ENCODE measurements at regions not wholly inside any gene's neighbourhood (a gene's known extent, or its start where the extent isn't known, plus 50 kb on each side); places are given as distances from the start of the nearest gene placed in this dataset.
"Not testable (repeated sequence)": the region's sequence is repeated elsewhere in the genome, so short reads cannot be mapped to it uniquely, and the experiment has no call there.

- H3K36me3 ChIP-seq (ENCODE audit: control insufficient read depth in 2 of 2, extremely low read depth in 1 of 2, insufficient read depth in 2 of 2, low read length in 2 of 2); DNase-seq (ENCODE audit: low read depth, low spot score); FAIRE-seq; H3K27me3 ChIP-seq (ENCODE audit: control insufficient read depth, extremely low read depth, insufficient read depth, low read length); H3K4me3 ChIP-seq (ENCODE audit: control insufficient read depth in 2 of 3, extremely low read depth in 1 of 3, insufficient read depth in 2 of 3, low read depth in 1 of 3, low read length in 3 of 3); H3K4me2 ChIP-seq (ENCODE audit: control insufficient read depth, extremely low read depth, insufficient read depth, low read depth, low read length); dilution Hi-C loops (cut with MboI; ENCODE audit: extremely low pct_ligation_motif_present, low sequenced_read_pairs); H4K20me1 ChIP-seq (ENCODE audit: control insufficient read depth, extremely low read depth, insufficient read depth, low read length); H2AFZ ChIP-seq (ENCODE audit: control insufficient read depth, low read length); H3K4me1 ChIP-seq (ENCODE audit: control insufficient read depth, extremely low read depth, insufficient read depth, low read length); H3K27ac ChIP-seq (ENCODE audit: control insufficient read depth, insufficient read depth, low read length); H3K9me3 ChIP-seq (ENCODE audit: control insufficient read depth, low read depth, low read length); H3K9me1 ChIP-seq (ENCODE audit: control insufficient read depth, extremely low read depth, insufficient read depth, low read length); H3K79me2 ChIP-seq (ENCODE audit: control insufficient read depth, insufficient read depth, low read length); H3K9ac ChIP-seq (ENCODE audit: control insufficient read depth, extremely low read depth, insufficient read depth, low read length): not testable (repeated sequence)
Observed at GRCh38 chr15:22134941-22135566, 54.7 kb downstream of the OR4M2 start.

GRCh38 chr15:22137572-22137971 is 57.2 kb downstream of the OR4M2 start:
- H3K4me3 ChIP-seq (ENCODE audit: control insufficient read depth in 2 of 3, extremely low read depth in 1 of 3, insufficient read depth in 2 of 3, low read depth in 1 of 3, low read length in 3 of 3); H3K27me3 ChIP-seq (ENCODE audit: control insufficient read depth, extremely low read depth, insufficient read depth, low read length); H4K20me1 ChIP-seq (ENCODE audit: control insufficient read depth, extremely low read depth, insufficient read depth, low read length); H3K79me2 ChIP-seq (ENCODE audit: control insufficient read depth, insufficient read depth, low read length); H3K27ac ChIP-seq (ENCODE audit: control insufficient read depth, insufficient read depth, low read length); H3K36me3 ChIP-seq (ENCODE audit: control insufficient read depth in 2 of 2, extremely low read depth in 1 of 2, insufficient read depth in 2 of 2, low read length in 2 of 2); dilution Hi-C loops (cut with MboI; ENCODE audit: extremely low pct_ligation_motif_present, low sequenced_read_pairs); DNase-seq (ENCODE audit: low read depth, low spot score); H3K9me3 ChIP-seq (ENCODE audit: control insufficient read depth, low read depth, low read length); H3K9me1 ChIP-seq (ENCODE audit: control insufficient read depth, extremely low read depth, insufficient read depth, low read length); H3K4me2 ChIP-seq (ENCODE audit: control insufficient read depth, extremely low read depth, insufficient read depth, low read depth, low read length); FAIRE-seq; H2AFZ ChIP-seq (ENCODE audit: control insufficient read depth, low read length); H3K9ac ChIP-seq (ENCODE audit: control insufficient read depth, extremely low read depth, insufficient read depth, low read length); H3K4me1 ChIP-seq (ENCODE audit: control insufficient read depth, extremely low read depth, insufficient read depth, low read length): not testable (repeated sequence)

- H3K36me3 ChIP-seq (ENCODE audit: control insufficient read depth in 2 of 2, extremely low read depth in 1 of 2, insufficient read depth in 2 of 2, low read length in 2 of 2); FAIRE-seq; H3K79me2 ChIP-seq (ENCODE audit: control insufficient read depth, insufficient read depth, low read length); H3K9me1 ChIP-seq (ENCODE audit: control insufficient read depth, extremely low read depth, insufficient read depth, low read length); DNase-seq (ENCODE audit: low read depth, low spot score); H3K4me1 ChIP-seq (ENCODE audit: control insufficient read depth, extremely low read depth, insufficient read depth, low read length); H2AFZ ChIP-seq (ENCODE audit: control insufficient read depth, low read length); H3K9ac ChIP-seq (ENCODE audit: control insufficient read depth, extremely low read depth, insufficient read depth, low read length); H3K27me3 ChIP-seq (ENCODE audit: control insufficient read depth, extremely low read depth, insufficient read depth, low read length); H3K4me3 ChIP-seq (ENCODE audit: control insufficient read depth in 2 of 3, extremely low read depth in 1 of 3, insufficient read depth in 2 of 3, low read depth in 1 of 3, low read length in 3 of 3); H3K4me2 ChIP-seq (ENCODE audit: control insufficient read depth, extremely low read depth, insufficient read depth, low read depth, low read length); H3K9me3 ChIP-seq (ENCODE audit: control insufficient read depth, low read depth, low read length); H4K20me1 ChIP-seq (ENCODE audit: control insufficient read depth, extremely low read depth, insufficient read depth, low read length); H3K27ac ChIP-seq (ENCODE audit: control insufficient read depth, insufficient read depth, low read length); dilution Hi-C loops (cut with MboI; ENCODE audit: extremely low pct_ligation_motif_present, low sequenced_read_pairs): not testable (repeated sequence)
Observed at GRCh38 chr15:22141106-22141505, 60.8 kb downstream of the OR4M2 start.

- H3K4me3 ChIP-seq (ENCODE audit: control insufficient read depth in 2 of 3, extremely low read depth in 1 of 3, insufficient read depth in 2 of 3, low read depth in 1 of 3, low read length in 3 of 3); H2AFZ ChIP-seq (ENCODE audit: control insufficient read depth, low read length); H3K9me1 ChIP-seq (ENCODE audit: control insufficient read depth, extremely low read depth, insufficient read depth, low read length); H3K79me2 ChIP-seq (ENCODE audit: control insufficient read depth, insufficient read depth, low read length); DNase-seq (ENCODE audit: low read depth, low spot score); H3K4me2 ChIP-seq (ENCODE audit: control insufficient read depth, extremely low read depth, insufficient read depth, low read depth, low read length); H3K27me3 ChIP-seq (ENCODE audit: control insufficient read depth, extremely low read depth, insufficient read depth, low read length); H3K4me1 ChIP-seq (ENCODE audit: control insufficient read depth, extremely low read depth, insufficient read depth, low read length); dilution Hi-C loops (cut with MboI; ENCODE audit: extremely low pct_ligation_motif_present, low sequenced_read_pairs); FAIRE-seq; H4K20me1 ChIP-seq (ENCODE audit: control insufficient read depth, extremely low read depth, insufficient read depth, low read length); H3K9me3 ChIP-seq (ENCODE audit: control insufficient read depth, low read depth, low read length); H3K36me3 ChIP-seq (ENCODE audit: control insufficient read depth in 2 of 2, extremely low read depth in 1 of 2, insufficient read depth in 2 of 2, low read length in 2 of 2); H3K27ac ChIP-seq (ENCODE audit: control insufficient read depth, insufficient read depth, low read length); H3K9ac ChIP-seq (ENCODE audit: control insufficient read depth, extremely low read depth, insufficient read depth, low read length): not testable (repeated sequence)
Observed at GRCh38 chr15:22148109-22148508, 67.8 kb downstream of the OR4M2 start.

GRCh38 chr15:22158243-22158642 is 77.9 kb downstream of the OR4M2 start:
- H3K4me2 ChIP-seq (ENCODE audit: control insufficient read depth, extremely low read depth, insufficient read depth, low read depth, low read length); FAIRE-seq; H3K79me2 ChIP-seq (ENCODE audit: control insufficient read depth, insufficient read depth, low read length); H3K4me1 ChIP-seq (ENCODE audit: control insufficient read depth, extremely low read depth, insufficient read depth, low read length); dilution Hi-C loops (cut with MboI; ENCODE audit: extremely low pct_ligation_motif_present, low sequenced_read_pairs); H3K9me3 ChIP-seq (ENCODE audit: control insufficient read depth, low read depth, low read length); H3K36me3 ChIP-seq (ENCODE audit: control insufficient read depth in 2 of 2, extremely low read depth in 1 of 2, insufficient read depth in 2 of 2, low read length in 2 of 2); H3K27me3 ChIP-seq (ENCODE audit: control insufficient read depth, extremely low read depth, insufficient read depth, low read length); H2AFZ ChIP-seq (ENCODE audit: control insufficient read depth, low read length); H4K20me1 ChIP-seq (ENCODE audit: control insufficient read depth, extremely low read depth, insufficient read depth, low read length); H3K9ac ChIP-seq (ENCODE audit: control insufficient read depth, extremely low read depth, insufficient read depth, low read length); DNase-seq (ENCODE audit: low read depth, low spot score); H3K4me3 ChIP-seq (ENCODE audit: control insufficient read depth in 2 of 3, extremely low read depth in 1 of 3, insufficient read depth in 2 of 3, low read depth in 1 of 3, low read length in 3 of 3); H3K27ac ChIP-seq (ENCODE audit: control insufficient read depth, insufficient read depth, low read length); H3K9me1 ChIP-seq (ENCODE audit: control insufficient read depth, extremely low read depth, insufficient read depth, low read length): not testable (repeated sequence)
